SKM-1 (cell line): ENCODE measurements at regions not wholly inside any gene's neighbourhood (a gene's known extent, or its start where the extent isn't known, plus 50 kb on each side); places are given as distances from the start of the nearest gene placed in this dataset.

Experiments
- DNase-seq: peaks from one replicate; lab custom pipeline; 2025; ENCODE audit not compliant: unreplicated experiment; lab: John Stamatoyannopoulos, UW

GRCh38 chr12:90100579-90100978 lies 391.9 kb upstream of the ATP2B1 start:
- DNase-seq, result no peak

GRCh38 chr12:90099288-90099687 lies 390.6 kb upstream of the ATP2B1 start:
- DNase-seq, result no peak

GRCh38 chr12:90098132-90098779 lies 389.6 kb upstream of the ATP2B1 start:
- DNase-seq, result no peak

- no peak for DNase-seq
These were observed 383.2 kb upstream of the ATP2B1 start for GRCh38 chr12:90091809-90092208.

- DNase-seq, result no peak
These were observed 382.5 kb upstream of the ATP2B1 start for GRCh38 chr12:90090929-90091651.

GRCh38 chr12:90086281-90086680 lies 377.6 kb upstream of the ATP2B1 start:
- no peak for DNase-seq

GRCh38 chr12:90085494-90086274 lies 377.0 kb upstream of the ATP2B1 start:
- no peak for DNase-seq

- DNase-seq, result no peak
These were observed 375.4 kb upstream of the ATP2B1 start for GRCh38 chr12:90084018-90084417.

- no peak for DNase-seq
These were observed 372.0 kb upstream of the ATP2B1 start for GRCh38 chr12:90080616-90081015.

GRCh38 chr12:90079529-90080210 lies 371.0 kb upstream of the ATP2B1 start:
- no peak for DNase-seq

GRCh38 chr12:90078344-90078743 lies 369.7 kb upstream of the ATP2B1 start:
- DNase-seq, result no peak

- no peak for DNase-seq
These were observed 369.1 kb upstream of the ATP2B1 start for GRCh38 chr12:90077756-90078155.

- DNase-seq, result no peak
These were observed 368.2 kb upstream of the ATP2B1 start for GRCh38 chr12:90076851-90077319.

GRCh38 chr12:90075685-90076084 lies 367.0 kb upstream of the ATP2B1 start:
- DNase-seq, result no peak

GRCh38 chr12:90074086-90074485 lies 365.4 kb upstream of the ATP2B1 start:
- DNase-seq, result no peak

GRCh38 chr12:90071996-90072395 lies 363.4 kb upstream of the ATP2B1 start:
- no peak for DNase-seq

GRCh38 chr12:90069711-90070110 lies 361.1 kb upstream of the ATP2B1 start:
- DNase-seq, result no peak

- no peak for DNase-seq
These were observed 359.2 kb upstream of the ATP2B1 start for GRCh38 chr12:90067791-90068190.

- no peak for DNase-seq
These were observed 356.5 kb upstream of the ATP2B1 start for GRCh38 chr12:90064852-90065801.

GRCh38 chr12:90062799-90063198 lies 354.2 kb upstream of the ATP2B1 start:
- DNase-seq, result no peak
